Activated T-helper 1 cell treated with anti-CD3 and anti-CD28 coated beads, Interleukin-12 subunit alpha, Interleukin-12 subunit beta, Interleukin-2, Interleukin-4 antibody, amounts not matched to agents 30 ng/mL and 10 ng/mL and 1 ng/mL, durations not matched to agents 14 hours and 24 hours and 36 hours (primary cell): ENCODE measurements at regions not wholly inside any gene's neighbourhood (a gene's known extent, or its start where the extent isn't known, plus 50 kb on each side); places are given as distances from the start of the nearest gene placed in this dataset.

Experiments used
- DNase-seq: peaks from one replicate; pipeline ENCODE4 v3.0.0; 2021; ENCODE audit warnings: low spot score
- H3K27ac Mint-ChIP-seq: one replicate; pipeline ENCODE4 v1.8.0; 2021; ENCODE audit warnings: mild to moderate bottlenecking, mixed read lengths
- H3K27me3 Mint-ChIP-seq: one replicate; pipeline ENCODE4 v1.8.0; 2022; ENCODE audit warnings: mild to moderate bottlenecking, moderate library complexity, mixed read lengths; ENCODE audit not compliant: insufficient read depth
- H3K36me3 Mint-ChIP-seq: one replicate; pipeline ENCODE4 v1.8.0; 2021; ENCODE audit warnings: low read depth, mixed read lengths
- H3K4me1 Mint-ChIP-seq: one replicate; pipeline ENCODE4 v1.8.0; 2021; ENCODE audit warnings: low read depth, mixed read lengths
- H3K4me3 Mint-ChIP-seq: one replicate; pipeline ENCODE4 v1.8.0; 2021; ENCODE audit warnings: mild to moderate bottlenecking, moderate library complexity, mixed read lengths
- H3K9me3 Mint-ChIP-seq: one replicate; pipeline ENCODE4 v1.8.0; 2021; ENCODE audit warnings: mixed read lengths
- intact Hi-C: fragments of 100-400 bp; cut with micrococcal nuclease; formaldehyde crosslinking; loops from one replicate; pipeline ENCODE4 v1.15.1; 2024

DNA sequence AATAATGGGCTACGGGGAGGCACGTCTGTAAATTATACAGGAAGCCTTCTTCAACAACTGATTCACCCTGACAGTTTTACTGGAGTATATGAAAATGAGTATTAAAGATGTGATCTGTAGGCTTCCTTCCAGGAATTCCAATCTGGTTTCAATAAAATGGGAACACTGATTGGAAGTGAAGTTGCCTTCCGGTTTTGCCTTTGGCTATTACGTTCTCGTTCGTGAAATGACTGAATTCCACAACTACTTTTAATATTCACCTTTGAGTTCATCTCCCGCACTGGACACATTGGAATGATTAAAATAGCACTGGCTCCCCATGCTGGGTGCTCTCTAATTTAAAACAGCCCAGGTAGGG is 350.1 kb upstream of the MKI67 start:
- H3K27me3 Mint-ChIP-seq, result no peaks in the 10 kb centered on the region
- DNase-seq, result no peak

DNA sequence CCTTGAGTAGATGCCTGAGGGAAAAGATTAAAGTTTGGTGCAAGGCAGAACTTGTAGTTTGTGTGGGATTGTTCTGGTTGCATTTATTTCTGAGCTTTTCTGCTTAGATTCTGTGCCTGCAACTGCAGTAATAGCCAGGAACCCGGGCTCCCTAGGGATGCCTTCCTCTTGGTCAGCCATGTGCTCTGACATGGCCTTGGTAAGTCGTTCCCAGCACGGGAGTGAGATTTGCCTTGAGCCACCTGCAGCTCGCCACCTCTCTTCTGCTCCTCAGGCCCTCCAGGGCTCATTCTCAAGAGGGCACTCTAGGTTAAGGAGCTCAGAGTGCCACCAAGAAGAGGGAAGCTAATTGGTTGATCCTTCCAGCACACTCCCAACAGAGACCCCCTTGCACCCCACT is 350.6 kb upstream of the MKI67 start:
- Mint-ChIP-seq H3K4me3 (no peak overlapping the region), H3K36me3 (no peaks in the 10 kb centered on the region), H3K9me3 (no peaks in the 10 kb centered on the region), H3K27me3 (no peaks in the 10 kb centered on the region), H3K4me1 (no peaks in the 10 kb centered on the region), H3K27ac (no peak overlapping the region)
- intact Hi-C loops, result no loop called here
- no peak for DNase-seq

More for the DNA sequence above, 350.1 kb upstream of the MKI67 start:
- H3K4me3 Mint-ChIP-seq, result no peak overlapping the region
- H3K27ac Mint-ChIP-seq, result no peak overlapping the region
- no peaks in the 10 kb centered on the region for H3K9me3 Mint-ChIP-seq
- intact Hi-C loops, result no loop called here
- H3K4me1 Mint-ChIP-seq, result no peaks in the 10 kb centered on the region
- no peaks in the 10 kb centered on the region for H3K36me3 Mint-ChIP-seq

DNA sequence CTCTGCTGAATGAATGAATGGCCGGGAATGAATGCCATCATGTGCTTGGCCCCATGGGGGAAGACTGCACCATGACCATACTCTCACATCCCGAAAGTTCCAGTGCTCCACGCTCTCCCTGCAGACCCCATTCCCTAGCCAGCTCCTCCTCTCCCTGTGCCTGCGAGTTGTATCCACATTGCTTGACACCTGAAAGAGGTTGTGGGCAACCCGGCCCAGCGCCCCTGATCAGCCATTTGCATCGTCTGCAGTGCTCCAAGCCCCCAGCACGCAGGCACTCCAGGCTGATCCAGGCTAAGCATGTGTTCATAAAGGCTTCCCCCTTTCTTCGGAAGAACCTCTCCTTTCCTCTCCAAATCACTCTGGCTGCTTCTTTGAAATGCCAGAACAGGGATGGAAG is 354.4 kb upstream of the MKI67 start:
- DNase-seq, result no peak
- Mint-ChIP-seq H3K27me3 (no peaks in the 10 kb centered on the region), H3K4me3 (no peak overlapping the region), H3K4me1 (no peaks in the 10 kb centered on the region), H3K36me3 (no peaks in the 10 kb centered on the region), H3K27ac (no peak overlapping the region), H3K9me3 (no peaks in the 10 kb centered on the region)
- intact Hi-C loops, result no loop called here

DNA sequence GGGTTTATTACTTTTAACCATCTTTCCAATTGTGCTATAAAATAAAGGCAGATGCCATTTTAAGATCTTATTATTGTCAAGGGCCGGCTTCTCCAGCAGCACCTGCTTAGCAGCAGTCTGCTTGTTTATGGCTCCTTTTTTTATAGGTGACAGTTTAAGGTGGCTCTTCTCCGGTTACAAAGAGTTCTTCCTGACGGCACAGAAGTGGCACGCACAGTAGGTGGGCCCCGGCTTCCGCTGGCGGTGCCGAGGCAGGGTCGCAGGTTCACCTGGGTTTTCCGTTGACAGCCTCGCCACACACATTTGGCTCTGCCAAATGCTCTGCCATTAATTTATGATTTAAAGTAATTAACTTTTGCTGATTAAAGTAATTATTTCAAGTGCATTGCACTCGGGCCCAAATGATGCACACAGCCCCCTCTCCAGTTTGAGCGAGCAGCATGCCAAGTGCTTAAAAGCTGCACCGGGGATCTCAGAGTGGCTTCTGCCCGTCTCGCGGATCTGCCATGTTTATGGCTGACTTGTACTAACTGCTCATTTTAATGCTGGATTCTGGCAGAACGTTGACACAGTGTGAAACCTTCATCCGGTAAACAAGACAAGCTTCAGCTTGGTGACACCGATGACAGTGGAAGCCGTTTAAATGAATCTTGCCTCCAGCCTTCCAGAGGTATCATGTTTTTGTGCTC is 355.1 kb upstream of the MKI67 start:
- DNase-seq, result no peak
- no peak overlapping the region for H3K4me3 Mint-ChIP-seq
- H3K9me3 Mint-ChIP-seq, result no peaks in the 10 kb centered on the region
- no peaks in the 10 kb centered on the region for H3K4me1 Mint-ChIP-seq
- intact Hi-C loops, result no loop called here
- no peak overlapping the region for H3K27ac Mint-ChIP-seq
- H3K27me3 Mint-ChIP-seq, result no peaks in the 10 kb centered on the region
- H3K36me3 Mint-ChIP-seq, result no peaks in the 10 kb centered on the region

DNA sequence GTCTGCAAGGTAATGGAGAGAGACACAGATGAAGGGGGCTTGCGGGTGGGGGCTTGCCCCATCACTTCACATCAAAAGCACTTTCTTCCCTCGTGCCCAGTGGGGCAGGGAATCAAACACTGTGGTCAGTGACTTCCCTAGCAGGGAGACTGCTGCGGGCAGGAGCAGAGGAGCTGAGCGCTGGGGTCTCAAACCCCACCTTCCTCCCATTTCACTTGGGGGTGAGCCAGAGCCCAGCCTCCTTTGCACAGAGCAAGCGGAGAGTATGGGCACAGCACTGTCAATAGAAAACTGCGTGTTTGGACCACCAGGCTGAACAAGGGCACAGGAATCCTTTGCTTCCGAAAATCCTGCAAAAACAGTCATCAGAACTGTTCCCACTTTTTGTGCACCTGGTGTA is 355.8 kb upstream of the MKI67 start:
- no peaks in the 10 kb centered on the region for H3K4me1 Mint-ChIP-seq
- intact Hi-C loops, result no loop called here
- no peaks in the 10 kb centered on the region for H3K27me3 Mint-ChIP-seq
- no peaks in the 10 kb centered on the region for H3K36me3 Mint-ChIP-seq
- DNase-seq, result no peak
- no peaks in the 10 kb centered on the region for H3K9me3 Mint-ChIP-seq
- no peak overlapping the region for H3K4me3 Mint-ChIP-seq
- no peak overlapping the region for H3K27ac Mint-ChIP-seq

DNA sequence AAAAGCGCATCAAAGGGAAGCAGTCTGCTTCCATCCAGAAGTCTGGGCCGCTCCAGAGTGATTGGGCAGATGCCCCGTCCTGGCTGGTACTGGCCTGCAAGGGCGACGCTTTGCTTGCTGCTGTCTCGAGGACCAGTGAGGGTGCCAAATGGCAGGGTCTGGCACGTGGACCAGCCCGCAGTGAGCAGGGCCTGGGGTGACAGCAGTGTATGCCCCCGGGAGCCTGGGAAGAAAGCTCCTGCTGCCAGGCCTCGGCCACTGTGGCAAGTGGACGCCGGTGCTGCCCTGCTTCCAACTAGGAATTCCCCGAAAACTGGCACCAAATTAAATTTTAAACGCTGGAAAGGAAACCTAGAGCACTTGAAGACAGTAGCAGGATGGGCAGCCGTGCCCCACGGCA is 357.0 kb upstream of the MKI67 start:
- H3K36me3 Mint-ChIP-seq, result no peaks in the 10 kb centered on the region
- no peaks in the 10 kb centered on the region for H3K9me3 Mint-ChIP-seq
- H3K27ac Mint-ChIP-seq, result no peak overlapping the region
- intact Hi-C loops, result no loop called here
- H3K4me3 Mint-ChIP-seq, result no peak overlapping the region
- no peaks in the 10 kb centered on the region for H3K27me3 Mint-ChIP-seq
- no peak for DNase-seq
- no peaks in the 10 kb centered on the region for H3K4me1 Mint-ChIP-seq

DNA sequence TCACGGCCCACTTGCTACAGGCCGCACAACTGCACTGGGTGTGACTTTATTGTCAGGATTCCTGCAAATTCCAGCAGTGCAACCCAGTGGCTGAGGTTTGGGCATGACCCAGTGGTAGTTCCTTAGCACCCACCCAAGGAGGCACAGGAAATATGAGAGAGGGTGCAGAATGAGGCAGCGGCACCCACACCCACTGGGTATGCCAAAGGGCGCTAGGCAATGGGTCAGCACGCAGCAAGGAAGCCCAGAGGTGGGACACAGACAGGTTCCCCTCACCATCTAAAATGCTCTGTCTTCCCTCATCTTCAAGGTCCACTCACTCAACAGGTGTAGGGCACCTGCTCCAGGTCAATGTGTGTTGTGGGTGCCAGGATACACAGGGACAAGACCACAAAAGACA is 357.8 kb upstream of the MKI67 start:
- no peak for DNase-seq
- Mint-ChIP-seq H3K9me3 (no peaks in the 10 kb centered on the region), H3K4me3 (no peak overlapping the region), H3K27me3 (no peaks in the 10 kb centered on the region), H3K27ac (no peak overlapping the region), H3K4me1 (no peaks in the 10 kb centered on the region), H3K36me3 (no peaks in the 10 kb centered on the region)
- intact Hi-C loops, result no loop called here

DNA sequence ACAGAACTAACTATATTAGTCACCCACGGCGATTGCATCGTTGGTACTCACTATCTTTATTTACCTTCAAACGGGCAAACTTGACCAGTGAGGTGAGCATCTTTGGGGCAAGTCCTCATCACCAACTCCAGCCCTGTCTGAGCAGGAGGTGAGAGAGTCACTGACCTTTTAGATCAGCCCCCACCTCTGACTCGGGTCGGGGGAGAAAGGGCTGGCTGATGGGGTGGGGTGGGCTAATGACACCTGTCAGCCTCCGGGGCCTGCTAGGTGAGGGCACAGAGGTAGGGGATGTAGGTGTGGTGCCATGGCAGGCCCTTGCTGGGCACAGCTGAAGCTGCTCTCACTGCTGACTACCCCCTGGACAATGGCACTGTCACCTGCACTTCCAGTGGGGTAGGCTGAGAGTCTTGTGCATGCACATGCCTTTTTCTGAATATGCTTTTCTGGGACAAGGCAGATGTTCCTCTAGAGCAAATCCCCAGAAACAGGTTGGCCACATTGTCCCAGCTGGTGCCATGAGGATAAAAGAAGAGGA is 359.5 kb upstream of the MKI67 start:
- Mint-ChIP-seq H3K27ac (no peak overlapping the region), H3K9me3 (no peaks in the 10 kb centered on the region), H3K4me1 (no peaks in the 10 kb centered on the region), H3K4me3 (no peak overlapping the region), H3K36me3 (no peaks in the 10 kb centered on the region), H3K27me3 (no peaks in the 10 kb centered on the region)
- no peak for DNase-seq
- intact Hi-C loops, result no loop called here

DNA sequence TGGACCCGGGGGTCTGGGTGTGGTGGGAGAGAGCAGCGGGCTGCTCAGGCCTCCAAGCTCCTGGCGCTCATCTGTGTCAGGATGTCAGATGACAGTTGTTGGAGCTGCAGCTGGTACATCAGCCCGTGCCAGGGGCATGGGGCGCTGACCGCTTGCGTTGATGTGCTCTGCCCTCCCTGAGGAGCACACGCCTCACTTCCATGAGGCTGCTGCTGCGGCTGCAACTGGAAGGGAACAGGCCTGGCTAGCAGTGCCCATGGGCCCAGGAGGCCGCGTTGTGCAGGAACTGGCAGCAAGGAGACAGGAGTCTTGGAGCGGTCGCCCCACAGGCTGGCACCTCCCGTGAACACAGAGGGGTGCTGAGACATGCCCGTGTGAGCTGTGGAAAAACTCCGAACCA is 361.3 kb upstream of the MKI67 start:
- H3K36me3 Mint-ChIP-seq, result no peaks in the 10 kb centered on the region
- no peaks in the 10 kb centered on the region for H3K4me1 Mint-ChIP-seq
- no peaks in the 10 kb centered on the region for H3K27me3 Mint-ChIP-seq
- H3K4me3 Mint-ChIP-seq, result no peak overlapping the region
- no peak overlapping the region for H3K27ac Mint-ChIP-seq
- no peaks in the 10 kb centered on the region for H3K9me3 Mint-ChIP-seq
- intact Hi-C loops, result no loop called here
- no peak for DNase-seq

DNA sequence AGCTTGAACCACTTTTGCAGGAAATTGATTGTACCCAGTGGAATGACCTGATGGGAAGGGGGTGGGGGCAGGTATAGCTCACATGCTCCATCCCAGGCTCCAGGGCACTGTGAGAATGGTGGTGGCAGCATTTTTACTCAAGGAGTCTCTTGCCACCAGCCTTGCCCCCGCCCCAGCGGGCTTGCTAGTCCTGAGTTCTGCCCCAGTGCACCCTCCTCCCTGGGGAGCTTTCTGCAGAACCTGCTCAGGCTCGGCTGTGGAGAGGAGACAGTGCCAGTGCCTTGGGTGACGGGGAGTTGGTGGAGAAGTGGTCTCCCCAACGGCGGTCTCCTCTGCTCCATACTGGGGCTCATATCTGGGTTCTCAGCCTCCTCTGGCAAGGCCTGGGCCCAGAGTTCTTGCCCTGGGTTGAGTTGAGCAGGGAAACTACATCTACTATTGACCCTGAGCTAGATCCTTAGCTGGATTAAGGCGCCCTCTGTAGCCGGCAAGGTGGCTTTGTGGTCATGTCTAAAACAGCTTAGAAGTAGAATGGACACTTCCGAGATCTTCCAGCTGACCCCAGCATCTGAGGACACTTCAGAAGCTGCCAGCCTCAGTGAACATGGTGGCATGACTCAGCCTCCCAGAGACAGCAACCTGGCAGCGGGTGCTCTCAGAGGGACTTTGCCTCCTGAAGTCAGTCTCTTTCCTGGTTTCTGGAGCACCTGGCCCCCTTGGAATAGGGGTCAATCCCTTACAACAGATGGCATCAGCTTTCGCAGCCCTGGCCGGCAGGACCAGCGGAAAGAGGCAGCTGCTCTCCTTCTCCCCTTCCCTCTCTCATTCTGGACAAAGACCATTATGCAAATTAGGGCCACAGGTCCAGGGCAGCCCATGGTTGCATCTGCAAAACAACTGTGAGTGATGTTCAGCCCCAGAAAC is 363.4 kb upstream of the MKI67 start:
- H3K4me1 Mint-ChIP-seq, result no peaks in the 10 kb centered on the region
- H3K36me3 Mint-ChIP-seq, result no peaks in the 10 kb centered on the region
- DNase-seq, result no peak
- H3K27me3 Mint-ChIP-seq, result no peaks in the 10 kb centered on the region
- H3K27ac Mint-ChIP-seq, result no peak overlapping the region
- no peaks in the 10 kb centered on the region for H3K9me3 Mint-ChIP-seq
- H3K4me3 Mint-ChIP-seq, result no peak overlapping the region
- intact Hi-C loops, result no loop called here

DNA sequence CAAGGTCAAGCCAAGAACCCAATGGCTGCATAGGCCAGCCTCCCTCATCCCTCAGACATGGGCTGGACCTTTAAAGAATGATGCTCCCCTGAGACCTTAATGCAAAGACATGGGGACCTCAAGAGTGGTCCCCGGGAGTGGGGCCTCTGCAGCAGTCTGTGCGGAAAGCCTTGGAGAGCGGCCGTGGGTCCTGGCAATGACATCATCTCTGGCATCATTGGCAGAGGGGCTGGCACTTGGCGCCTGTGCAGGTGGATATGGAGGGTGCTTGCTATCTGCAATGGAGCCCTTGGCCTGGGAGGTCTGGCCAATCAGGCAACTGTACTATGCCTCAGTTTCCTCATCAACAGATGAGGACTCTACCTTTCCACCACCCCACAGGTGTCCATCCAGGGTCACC is 365.5 kb upstream of the MKI67 start:
- Mint-ChIP-seq H3K27me3 (no peaks in the 10 kb centered on the region), H3K36me3 (no peaks in the 10 kb centered on the region), H3K4me1 (no peaks in the 10 kb centered on the region), H3K4me3 (no peak overlapping the region), H3K27ac (no peak overlapping the region), H3K9me3 (no peaks in the 10 kb centered on the region)
- intact Hi-C loops, result no loop called here
- DNase-seq, result no peak

DNA sequence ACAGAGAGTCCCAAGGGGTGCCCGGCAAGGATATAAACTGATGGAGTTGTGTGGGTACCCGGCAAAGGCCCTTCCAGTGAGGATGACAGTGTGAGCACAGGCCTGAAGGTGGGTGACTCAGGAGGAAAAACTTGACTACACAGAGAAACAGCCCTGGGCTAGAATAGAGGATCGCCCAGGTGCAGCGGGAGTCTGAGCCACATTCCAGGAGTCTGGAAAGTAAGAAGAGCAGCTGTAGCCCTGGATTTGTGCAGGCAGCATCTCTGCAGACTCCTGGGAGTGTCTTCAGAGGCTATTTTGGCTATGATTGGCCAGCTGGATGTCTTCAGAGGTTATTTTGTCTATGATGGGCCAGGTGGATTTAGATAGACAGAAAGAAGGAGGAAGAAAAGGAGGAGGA is 367.6 kb upstream of the MKI67 start:
- Mint-ChIP-seq H3K9me3 (no peaks in the 10 kb centered on the region), H3K4me3 (no peak overlapping the region), H3K27me3 (no peaks in the 10 kb centered on the region), H3K4me1 (no peaks in the 10 kb centered on the region), H3K27ac (no peak overlapping the region), H3K36me3 (no peaks in the 10 kb centered on the region)
- DNase-seq, result no peak
- intact Hi-C loops, result no loop called here

DNA sequence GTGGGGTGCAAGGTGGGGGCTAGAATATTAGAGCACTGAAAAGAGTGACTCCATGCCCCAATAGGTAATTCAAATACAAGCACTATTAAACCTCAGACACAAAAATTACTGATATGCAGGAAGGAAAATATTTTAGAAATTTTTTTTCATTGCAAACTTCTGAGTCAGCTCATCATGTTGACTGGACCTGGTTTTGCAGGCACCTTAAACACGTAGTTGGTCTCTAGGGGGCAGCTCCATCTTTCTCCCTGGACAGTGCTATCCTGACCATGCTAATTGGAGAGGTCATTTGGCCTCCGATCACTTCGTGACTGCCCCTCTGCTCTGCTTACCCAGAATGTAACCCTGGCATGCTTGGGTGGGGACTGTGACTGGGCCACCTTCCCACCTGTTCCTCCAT is 368.4 kb upstream of the MKI67 start:
- Mint-ChIP-seq H3K27ac (no peak overlapping the region), H3K4me3 (no peak overlapping the region), H3K27me3 (no peaks in the 10 kb centered on the region), H3K9me3 (no peaks in the 10 kb centered on the region), H3K4me1 (no peaks in the 10 kb centered on the region), H3K36me3 (no peaks in the 10 kb centered on the region)
- DNase-seq, result no peak
- intact Hi-C loops, result no loop called here
